Stimulated activated CD8-positive, alpha-beta memory T cell treated with anti-CD3 and anti-CD28 coated beads, Interleukin-4, amount 100 ng/mL, for 1 hour (primary cell): ENCODE measurements at regions not wholly inside any gene's neighbourhood (a gene's known extent, or its start where the extent isn't known, plus 50 kb on each side); places are given as distances from the start of the nearest gene placed in this dataset.

Experiments used
- DNase-seq, 2 donors: peaks; one replicate each; pipeline ENCODE4 v3.0.0-alpha.2; 2020; ENCODE audit warnings: low read depth in 2 of 2, low spot score in 1 of 2

DNA sequence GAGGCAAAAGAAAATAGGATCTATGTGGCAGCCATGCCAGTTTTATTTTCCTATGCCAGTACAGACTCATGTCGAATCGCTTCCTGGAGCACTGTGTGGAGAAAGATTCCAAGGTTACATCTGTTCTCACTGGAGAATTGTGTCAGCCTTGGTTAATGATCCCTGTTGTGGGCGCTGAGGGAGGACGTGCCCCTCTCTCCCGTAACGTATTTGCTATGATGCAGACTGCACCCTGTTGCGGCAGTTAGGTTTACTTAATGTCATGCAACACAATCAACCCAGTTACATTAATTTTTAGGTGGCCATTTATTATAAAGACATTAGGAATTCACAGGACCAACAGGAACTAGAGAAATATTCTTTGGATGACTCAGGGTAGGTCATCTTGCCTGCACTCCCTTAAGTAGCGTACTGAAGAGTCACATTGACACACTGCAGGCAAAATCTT lies 892.9 kb downstream of the EFNB2 start:
- no peak for DNase-seq

DNA sequence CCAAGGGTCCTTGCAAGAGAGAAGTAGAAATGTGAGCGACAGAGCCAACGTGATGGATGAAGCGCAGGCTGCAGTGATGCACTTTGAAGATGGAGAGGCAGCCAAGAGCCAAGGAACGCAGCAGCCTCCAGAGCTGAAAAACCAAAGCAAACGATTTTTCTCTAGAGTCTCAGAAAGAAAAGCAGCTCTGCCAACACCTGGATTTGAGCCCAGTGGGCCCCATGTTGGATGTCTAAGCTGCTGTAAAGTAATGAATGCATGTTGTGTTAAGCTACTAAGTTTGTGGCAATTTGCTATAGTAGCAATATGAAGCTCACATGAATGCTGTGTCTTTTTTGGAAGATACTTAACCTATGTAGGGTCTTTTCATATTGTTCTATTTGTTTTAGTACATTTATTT lies 894.3 kb downstream of the EFNB2 start:
- DNase-seq: no peak

DNA sequence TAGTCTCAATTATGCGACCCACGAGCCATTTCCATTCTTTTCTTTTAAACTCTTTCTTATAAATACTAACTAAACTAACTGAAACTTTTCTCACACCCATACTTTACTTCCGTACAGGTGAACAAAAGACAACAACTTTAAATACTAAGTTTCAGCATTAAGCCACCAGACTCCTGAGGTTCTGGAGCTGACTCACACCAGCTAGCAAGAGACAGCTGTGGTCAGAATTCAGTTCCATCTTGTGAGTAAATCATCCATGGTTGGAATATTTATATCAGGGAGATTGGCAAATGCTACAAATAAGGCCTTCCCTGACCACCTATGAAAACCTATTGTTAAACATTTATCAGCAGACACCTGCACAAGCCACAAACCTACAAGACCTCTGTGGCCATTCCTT lies 897.0 kb downstream of the EFNB2 start:
- DNase-seq: no peak

DNA sequence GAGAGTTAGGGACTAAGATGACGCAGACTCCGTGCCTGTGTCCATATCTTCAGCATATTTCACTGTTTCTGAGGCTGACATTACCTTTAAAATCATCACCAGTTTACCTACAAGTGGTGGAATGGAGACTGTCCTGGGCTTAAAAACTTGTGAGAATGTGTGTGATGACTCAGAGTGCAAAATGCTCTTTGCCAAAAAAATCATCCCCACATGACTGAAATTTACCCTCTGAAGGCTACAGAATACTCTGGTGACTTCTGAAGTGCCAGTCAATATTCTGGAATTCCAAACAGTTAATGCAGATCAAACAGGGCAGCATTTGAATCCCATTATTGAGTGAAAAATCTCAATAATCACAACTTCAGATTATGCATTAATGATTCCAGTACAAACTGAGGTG lies 901.4 kb downstream of the EFNB2 start:
- no peak for DNase-seq

DNA sequence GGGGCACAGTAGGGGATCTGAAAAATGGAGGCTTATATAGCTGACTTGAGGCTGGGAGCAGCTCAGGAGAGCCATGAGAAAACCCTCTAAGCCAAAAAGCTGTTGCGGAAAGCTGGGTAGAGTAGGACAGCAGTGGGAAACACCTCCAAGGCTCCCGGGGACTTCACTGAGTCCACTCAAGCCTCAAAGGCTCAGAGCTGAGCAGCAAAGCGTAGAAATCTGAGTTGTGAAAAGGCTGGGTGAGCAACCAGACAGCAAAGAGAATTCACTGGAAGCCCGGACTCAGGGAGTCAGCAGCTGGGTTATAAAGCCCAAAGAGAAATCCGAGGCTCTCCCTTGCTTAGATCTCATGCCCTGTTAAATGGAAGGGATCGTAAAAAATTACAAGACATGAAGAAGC lies 905.0 kb downstream of the EFNB2 start:
- DNase-seq: no peak

DNA sequence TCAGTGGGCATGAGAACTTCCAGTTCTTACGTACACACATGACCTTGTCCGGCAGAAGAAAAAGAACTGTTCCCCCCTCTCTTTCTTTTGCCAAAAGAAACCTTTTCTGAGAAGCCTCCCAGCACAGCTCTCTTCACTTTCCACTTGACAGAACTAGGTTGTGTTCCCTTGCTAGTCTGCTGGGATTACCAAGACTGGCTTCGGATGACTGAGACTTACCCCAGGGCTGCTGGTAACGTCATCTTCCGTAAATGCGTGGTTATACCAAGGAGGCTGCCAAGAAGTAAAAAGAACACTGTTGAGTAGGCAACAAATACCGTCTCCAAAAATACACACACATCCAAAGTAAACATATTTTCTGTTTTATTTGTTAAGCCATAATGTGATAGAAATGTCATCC lies 908.2 kb downstream of the EFNB2 start:
- no peak for DNase-seq

DNA sequence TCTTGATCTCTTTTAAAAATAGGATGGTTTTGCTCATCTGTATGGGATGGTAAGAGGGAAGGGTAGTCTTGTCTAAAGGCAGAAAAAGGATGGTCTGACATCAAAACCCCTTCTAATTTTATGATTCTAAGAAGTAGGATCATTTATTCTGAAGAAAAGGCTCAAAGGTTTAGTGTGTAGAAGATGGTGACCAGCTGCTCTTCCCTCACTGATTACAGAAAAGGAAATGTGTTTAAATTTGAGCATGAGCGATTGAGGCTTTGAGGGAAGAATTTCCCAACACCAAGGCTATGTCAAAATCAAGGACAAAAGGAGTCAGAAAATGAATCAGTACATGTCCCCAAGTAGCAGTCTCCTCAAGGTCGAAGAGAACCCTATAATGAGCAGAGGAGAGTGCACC lies 909.8 kb downstream of the EFNB2 start:
- DNase-seq: no peak

DNA sequence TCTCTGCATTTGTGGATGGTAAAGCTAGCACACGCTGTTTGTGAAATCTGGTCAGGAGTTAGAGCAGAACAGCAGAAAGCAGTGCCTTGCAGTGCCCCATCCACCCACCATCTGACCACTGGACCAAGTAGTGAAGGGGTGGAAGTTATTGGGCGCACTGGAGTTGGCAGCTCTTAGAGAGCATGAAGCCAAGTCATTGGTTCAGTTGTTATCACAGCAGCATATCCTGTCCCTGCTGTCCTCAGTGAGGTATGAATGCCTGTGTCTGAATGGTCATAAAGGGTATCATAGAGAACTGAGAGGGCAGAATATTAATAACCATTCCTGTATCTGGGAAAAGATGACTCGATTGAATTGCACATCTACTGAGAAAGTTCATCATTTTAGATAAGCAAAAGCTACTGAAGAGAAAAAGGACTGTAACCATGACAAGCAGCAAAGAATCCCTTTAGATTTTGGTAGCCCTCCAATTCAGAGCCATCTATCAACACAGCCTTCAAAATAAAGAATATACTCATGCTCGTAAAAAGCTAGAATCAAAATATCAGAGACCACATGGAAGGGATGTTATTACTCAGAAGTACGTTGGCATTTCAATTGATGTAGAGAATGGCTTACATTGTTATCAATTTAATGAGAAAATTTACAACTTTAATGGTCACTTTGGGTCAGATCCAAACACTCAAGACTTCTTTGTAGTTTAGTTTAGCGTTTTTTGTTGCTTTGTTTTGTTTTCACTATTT lies 919.0 kb downstream of the EFNB2 start:
- DNase-seq: no peak

DNA sequence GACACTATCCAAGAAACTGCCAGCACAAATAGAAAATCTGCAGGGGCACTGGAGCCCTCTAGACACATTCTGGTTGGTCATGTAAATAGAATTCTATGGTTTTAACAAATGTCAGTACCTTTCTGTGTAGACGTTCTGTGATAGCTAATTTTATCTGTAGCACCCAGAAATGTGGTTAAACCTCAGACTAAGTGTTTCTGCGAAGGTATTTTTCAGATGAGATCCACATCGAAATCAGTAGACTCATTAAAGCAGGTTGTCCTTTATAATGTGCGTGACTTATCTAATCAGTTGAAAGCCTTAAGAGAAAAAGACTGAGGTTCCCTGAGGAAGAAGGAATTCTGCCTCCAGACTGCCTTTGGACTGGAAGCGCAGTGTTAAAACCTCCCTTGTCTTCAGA lies 922.9 kb downstream of the EFNB2 start:
- DNase-seq: no peak

DNA sequence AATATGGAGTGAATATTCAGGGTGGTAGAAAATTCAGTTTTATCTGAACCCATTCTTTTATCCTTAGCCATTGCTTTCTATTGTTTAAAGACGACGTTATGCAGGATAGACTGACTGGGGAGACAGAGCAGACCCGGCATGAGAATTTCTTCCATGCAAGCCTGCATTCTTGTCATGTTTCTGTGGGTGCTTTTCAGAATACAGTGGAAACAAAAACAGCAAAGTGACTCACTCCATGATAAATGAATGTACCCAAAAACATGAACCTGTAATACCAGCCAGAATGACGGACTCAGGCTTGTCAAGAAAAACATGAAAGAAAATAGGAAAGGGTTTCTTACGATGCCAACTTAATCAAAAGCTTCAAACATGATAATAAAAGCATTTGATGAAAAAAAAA lies 924.0 kb downstream of the EFNB2 start:
- DNase-seq: no peak

DNA sequence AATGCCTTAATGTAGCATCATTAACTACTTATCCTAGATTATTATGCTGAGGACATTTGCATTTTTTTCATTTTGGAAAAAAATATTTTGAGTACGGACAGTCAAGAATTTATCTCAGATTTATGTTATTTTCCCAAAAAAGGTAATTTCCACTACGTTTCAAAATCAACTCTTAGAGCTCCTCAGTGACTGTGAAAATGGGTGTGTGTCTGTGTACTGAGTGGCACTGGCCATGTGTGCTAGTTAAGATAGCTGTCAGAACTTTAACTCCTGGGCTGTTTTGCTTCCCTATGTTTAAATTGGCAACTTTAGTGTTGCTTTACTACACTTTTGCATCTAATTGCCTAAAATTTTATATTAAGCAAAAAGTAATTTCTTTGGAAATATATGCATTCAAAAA lies 927.4 kb downstream of the EFNB2 start:
- DNase-seq: no peak

DNA sequence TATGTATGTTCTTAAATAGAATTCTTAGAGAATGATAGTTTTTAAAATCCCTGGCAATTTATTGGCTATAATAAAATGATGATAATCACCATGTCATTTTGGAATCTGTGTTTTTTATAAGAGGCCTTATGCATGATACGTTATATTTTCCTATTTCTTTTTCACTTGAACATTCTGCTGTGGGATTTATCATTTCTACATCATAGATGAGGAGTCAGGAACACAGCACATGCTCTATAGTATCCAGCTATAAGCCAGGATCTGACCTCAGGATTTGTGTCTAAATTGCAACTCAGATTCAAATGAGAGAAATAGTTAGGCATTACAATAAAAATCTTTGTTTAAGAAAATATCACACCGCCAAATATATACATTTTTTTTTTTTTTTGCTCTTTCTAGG lies 928.0 kb downstream of the EFNB2 start:
- DNase-seq: no peak

DNA sequence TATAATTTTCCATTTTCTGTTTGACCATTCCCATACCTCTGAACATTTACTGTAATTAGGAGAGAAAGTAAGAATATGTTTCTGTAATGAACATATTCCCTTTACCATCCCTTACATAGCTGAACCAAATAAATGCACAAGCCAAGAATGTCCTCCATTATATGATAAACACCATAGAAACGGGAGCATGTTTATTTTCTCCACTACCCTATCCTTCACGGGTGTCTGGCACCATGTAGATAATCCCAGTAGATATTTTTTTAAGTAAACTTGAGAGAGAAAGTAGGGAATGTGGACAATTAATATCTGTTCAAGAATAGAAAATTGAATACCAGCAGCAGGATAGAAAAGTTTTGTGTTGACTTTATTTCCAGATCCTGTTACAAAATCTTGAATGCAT lies 928.4 kb downstream of the EFNB2 start:
- DNase-seq: no peak

DNA sequence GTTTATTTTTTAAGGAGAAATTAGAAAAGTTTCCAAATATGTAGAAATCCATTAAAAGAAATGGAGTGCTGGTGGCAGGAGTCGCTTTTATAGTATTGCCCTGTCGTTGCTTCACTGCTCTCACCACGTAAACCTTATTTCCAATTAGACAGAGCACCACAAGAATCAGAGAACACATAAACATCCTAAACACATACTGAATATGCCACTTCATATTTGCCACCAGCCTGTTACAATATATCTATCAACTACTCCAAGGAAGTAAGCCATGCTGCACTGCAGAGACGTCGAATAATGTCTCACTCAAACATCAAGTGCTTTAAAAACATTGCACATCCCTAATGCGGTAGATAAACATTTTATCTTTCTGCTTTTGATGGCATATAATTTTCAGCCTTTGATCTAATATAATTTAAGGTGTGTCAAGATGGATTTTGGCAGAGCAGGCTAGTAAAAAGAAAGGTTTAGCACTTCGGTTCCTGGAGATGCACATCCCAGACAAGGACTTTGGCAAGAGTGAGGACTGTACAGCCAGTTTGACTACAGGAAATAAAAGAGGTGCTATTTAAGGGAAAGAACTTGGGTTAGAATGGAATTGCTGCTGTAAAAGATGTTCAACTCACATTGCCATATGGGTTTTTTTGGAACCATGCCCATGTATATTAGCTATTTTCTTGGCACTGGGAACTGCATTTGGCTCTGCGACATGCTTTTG lies 932.3 kb downstream of the EFNB2 start:
- no peak for DNase-seq

DNA sequence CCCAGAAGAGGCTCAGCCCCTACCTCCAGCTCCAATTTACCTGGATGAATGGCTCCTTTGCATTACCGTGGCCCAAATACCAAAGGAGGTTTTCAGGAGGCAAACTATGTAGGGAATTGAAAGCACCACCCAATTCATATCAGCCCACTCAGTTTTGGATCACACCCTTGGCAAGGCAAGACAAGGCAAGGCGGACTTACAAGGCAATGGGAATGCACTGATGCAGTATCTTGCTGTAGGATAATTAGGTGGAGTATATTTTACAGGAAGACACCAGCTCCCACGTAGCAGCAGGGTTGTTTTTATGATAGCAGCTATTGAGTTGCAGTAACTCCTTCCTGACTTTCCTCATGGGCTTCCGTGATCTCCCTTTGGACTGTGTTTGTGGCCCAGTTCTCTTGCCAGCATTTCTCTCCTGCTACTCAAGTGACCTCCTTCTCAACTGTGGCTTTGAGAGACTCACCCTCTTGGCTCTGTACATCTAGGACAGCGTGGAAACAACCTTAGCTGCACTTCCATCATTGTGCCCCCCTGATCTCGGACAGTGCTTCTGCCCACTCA lies 935.9 kb downstream of the EFNB2 start:
- no peak for DNase-seq

DNA sequence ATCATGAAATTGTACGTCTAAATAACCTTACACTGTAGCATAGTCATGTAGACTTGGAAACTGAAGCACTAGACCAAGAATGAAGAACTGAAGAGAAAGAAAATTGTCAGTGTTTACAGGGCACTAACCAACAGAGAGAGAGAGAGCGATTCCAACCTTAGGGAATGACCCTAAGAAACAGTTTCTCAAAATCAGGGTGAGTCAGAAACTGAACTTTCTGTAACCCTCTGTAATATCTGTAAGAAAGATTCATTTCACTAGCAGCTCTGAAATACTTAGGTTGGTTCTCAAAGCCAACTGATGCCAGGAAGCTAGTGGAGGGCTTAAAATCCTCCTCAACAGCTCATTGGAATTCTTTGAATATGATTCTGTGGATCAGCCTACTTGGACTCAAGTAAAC lies 936.9 kb downstream of the EFNB2 start:
- DNase-seq: no peak

DNA sequence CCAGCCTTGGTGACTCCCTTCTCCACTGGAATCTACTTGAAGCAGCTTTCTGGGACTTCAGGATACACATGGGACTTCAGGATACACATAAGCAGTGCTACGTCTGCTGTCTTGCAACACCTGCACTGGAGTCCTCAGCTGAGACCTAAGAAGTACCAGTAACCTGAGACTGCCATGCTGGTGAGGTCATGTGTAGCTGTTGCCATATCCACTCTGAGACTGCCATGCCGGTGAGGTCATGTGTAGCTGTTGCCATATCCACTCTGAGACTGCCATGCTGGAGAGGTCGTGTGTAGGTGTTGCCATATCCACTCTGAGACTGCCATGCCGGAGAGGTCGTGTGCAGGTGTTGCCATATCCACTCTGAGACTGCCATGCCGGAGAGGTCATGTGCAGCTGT lies 937.9 kb downstream of the EFNB2 start:
- DNase-seq: no peak

DNA sequence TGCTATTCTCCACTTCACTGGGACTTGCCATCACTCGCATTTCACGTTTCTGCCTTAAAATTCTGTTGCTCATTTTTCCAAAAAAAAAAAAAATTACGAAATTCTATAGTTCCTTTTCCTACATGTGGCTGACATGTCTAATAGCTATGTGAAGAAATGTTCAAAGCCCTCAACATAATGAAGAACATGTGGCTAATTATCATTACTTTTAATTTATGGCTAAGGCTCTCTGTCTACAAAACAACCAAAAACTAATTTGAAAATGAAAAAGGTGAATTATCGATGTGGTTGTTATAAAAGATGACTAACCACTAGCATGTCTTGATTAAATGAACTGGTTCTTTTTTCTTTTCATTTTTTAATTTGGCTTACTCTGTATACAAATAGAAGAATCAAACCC lies 940.0 kb downstream of the EFNB2 start:
- DNase-seq: no peak

DNA sequence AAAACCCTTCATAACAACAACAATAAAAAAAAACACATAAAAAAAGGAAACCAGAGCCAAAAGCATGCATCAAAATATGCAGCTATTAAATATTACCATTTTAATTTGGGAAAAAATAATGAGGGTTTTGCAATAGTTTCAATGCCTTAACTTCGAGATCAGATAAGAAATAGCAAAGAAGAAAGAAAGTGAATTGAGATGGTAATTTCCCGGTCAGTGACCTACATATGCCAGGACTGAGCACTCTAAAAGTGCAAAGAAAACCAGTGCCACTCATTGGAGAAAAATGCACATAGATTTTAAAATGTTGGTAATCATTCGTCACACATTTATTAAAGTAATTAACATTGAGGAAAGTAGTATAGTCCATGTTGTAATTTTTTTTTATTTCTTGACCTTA lies 944.2 kb downstream of the EFNB2 start:
- DNase-seq: no peak

DNA sequence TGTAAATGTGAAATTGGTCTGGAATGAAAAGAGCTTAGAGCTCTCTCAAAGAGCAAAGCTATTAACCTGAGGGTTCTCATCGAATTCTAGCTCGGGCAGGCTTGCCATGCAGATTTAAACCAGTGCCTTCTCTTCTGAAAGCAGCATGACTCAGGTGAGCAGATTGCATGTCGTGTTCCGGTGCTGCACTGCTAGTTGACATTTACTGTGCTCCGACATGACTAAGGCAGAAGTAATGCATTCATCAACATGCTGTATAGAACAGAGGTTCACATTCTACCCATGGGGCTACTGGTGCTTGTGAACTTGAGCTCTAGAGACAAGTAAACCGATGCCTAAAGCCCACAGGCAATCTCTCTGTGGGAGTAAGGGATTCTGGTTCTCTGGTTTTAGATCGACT lies 947.7 kb downstream of the EFNB2 start:
- no peak for DNase-seq

DNA sequence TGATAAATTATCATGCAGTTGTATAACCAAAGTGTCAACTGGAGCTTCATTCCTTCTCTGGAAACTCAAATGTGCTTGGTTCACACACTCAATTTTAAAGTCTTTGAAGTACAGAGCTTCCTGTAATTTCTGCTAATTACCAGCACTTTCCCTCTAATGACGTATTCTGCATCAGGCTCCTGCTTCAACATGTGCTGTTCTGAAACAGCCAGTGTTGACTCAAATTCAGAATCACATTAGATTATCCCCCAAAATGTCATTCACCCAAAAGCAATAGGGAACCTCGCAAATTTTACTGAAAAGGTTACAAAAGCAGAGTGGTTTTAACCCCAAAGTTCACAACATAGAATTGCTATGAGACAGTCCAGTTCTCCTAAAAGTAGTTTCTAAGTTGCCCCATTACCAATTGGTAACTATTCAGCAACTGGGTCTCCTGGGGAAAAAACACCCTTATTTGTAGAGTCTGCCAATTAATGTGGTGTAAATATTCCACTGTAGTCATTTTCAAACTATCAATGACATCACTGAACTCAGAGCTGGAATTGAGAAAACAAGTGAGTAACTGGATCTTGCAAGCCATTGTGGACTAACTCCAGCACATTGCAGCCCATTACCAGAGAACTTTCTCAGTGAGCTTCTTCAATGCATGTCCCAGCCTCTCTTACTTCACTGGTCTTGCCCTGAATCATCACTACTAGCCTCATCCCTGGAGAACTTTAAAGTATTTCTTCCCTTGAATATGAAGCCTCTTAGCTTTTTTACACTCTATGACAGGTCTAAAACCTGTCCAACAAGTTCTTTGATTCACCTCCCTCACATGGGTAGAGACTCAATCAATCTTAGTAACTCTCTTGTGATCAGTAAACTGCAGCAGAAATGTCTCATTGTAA lies 955.4 kb downstream of the EFNB2 start:
- DNase-seq: no peak

DNA sequence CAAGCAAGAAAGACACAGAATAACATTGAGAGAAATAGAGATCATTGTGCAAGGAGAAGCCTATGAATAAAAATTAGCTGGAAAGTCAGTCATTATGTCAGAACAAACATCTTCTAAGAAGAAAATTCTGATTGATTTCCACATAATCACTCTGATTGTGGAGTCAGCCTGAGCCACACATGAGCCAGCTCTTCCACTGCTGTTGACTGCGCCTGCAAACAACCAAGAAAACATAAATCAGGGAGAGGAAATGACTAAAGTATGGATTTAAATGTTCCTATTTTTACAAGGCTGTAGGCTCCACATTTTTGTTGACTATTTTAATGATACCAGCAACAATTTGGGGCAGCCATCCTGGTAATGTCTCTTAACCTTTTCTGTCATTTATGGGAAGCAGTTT lies 962.3 kb downstream of the EFNB2 start:
- DNase-seq: no peak
